GM18498 (cell line): ENCODE measurements at regions not wholly inside any gene's neighbourhood (a gene's known extent, or its start where the extent isn't known, plus 50 kb on each side); places are given as distances from the start of the nearest gene placed in this dataset.

Experiments used
- ATAC-seq: cut with Tn5 transposase; IDR thresholded peaks from one replicate; pipeline ENCODE4 v1.9.1; 2021; ENCODE audit warnings: mild to moderate bottlenecking, moderate library complexity; ENCODE audit not compliant: unreplicated experiment

DNA sequence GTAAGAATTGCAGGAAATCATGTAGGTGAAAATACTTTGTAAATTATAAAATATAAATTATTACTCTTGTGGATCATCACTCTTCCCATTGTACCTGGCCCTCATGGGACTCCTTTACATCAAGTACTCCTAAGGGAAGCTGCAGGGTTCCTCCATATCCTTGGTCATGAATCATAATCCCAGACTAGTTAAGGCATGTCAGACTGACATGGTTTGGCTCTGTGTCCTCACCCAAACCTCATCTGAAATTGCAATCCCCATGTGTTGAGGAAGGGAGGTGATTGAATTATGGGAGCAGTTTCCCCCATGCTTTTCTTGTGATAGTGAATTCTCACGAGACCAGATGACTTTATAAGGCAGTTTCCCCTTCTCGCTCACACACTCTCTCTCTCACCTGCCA is 77.1 kb downstream of the CMPK2 start:
- no peak for ATAC-seq

- ATAC-seq: no peak
These were observed 76.1 kb downstream of the CMPK2 start for GRCh38 chr2:6789559-6790138.

- ATAC-seq: no peak
These were observed 74.0 kb downstream of the CMPK2 start for GRCh38 chr2:6791682-6792081.

GRCh38 chr2:6792883-6793282 is 72.8 kb downstream of the CMPK2 start:
- no peak for ATAC-seq

- ATAC-seq: no peak
These were observed 72.3 kb downstream of the CMPK2 start for GRCh38 chr2:6793371-6793770.

GRCh38 chr2:6793913-6794312 is 71.8 kb downstream of the CMPK2 start:
- no peak for ATAC-seq

- no peak for ATAC-seq
These were observed 71.3 kb downstream of the CMPK2 start for GRCh38 chr2:6794448-6794847.
